GM23338 (cell line): ENCODE measurements at regions not wholly inside any gene's neighbourhood (a gene's known extent, or its start where the extent isn't known, plus 50 kb on each side); places are given as distances from the start of the nearest gene placed in this dataset.

Source experiments
- ATAC-seq: fragments of 200-7000 bp; cut with Tn5 transposase; 3 replicates; pipeline ENCODE4 v1.9.1; 2020
- DNase-seq: peaks from one replicate; pipeline ENCODE4 v3.0.0-alpha.2; 2015; ENCODE audit warnings: low spot score
- H2AFZ ChIP-seq: fragments of 200-600 bp; sonication (generic); 2 replicates; pipeline ENCODE4 v1.8.0; 2016; ENCODE audit warnings: antibody characterized with exemption, mild to moderate bottlenecking, moderate library complexity
- H3F3A ChIP-seq: fragments of 200-600 bp; sonication (generic); replicated peaks from 2 replicates; pipeline ENCODE4 v1.8.0; 2017; ENCODE audit warnings: antibody characterized with exemption, mixed run types, low read depth
- H3K27ac ChIP-seq: fragments of 200-600 bp; sonication (generic); 2 replicates; pipeline ENCODE4 v1.6.1; 2016; ENCODE audit warnings: low read depth
- H3K27me3 ChIP-seq: fragments of 200-600 bp; sonication (generic); 2 replicates; pipeline ENCODE4 v1.8.0; 2016; ENCODE audit warnings: mild to moderate bottlenecking, mixed run types, moderate library complexity; ENCODE audit not compliant: insufficient read depth
- H3K36me3 ChIP-seq: fragments of 200-600 bp; sonication (generic); 2 replicates; pipeline ENCODE4 v1.8.0; 2016; ENCODE audit warnings: mild to moderate bottlenecking; ENCODE audit not compliant: insufficient read depth
- H3K4me1 ChIP-seq: fragments of 200-600 bp; sonication (generic); 2 replicates; pipeline ENCODE4 v1.8.0; 2016; ENCODE audit warnings: mild to moderate bottlenecking, moderate library complexity; ENCODE audit not compliant: insufficient read depth
- H3K4me2 ChIP-seq: fragments of 200-600 bp; sonication (generic); 2 replicates; pipeline ENCODE4 v1.7.1; 2017; ENCODE audit warnings: mixed run types
- H3K4me3 ChIP-seq: fragments of 200-600 bp; sonication (generic); 2 replicates; pipeline ENCODE4 v1.6.1; 2016; ENCODE audit warnings: mixed run types
- H3K79me2 ChIP-seq: fragments of 200-600 bp; sonication (generic); replicated peaks from 2 replicates; pipeline ENCODE4 v1.8.0; 2017; ENCODE audit warnings: mild to moderate bottlenecking; ENCODE audit not compliant: insufficient read depth
- H3K9me2 ChIP-seq: fragments of 200-600 bp; sonication (generic); 2 replicates; pipeline ENCODE4 v1.8.0; 2017; ENCODE audit not compliant: insufficient read depth
- H4K20me1 ChIP-seq: fragments of 200-600 bp; sonication (generic); replicated peaks from 2 replicates; pipeline ENCODE4 v1.8.0; 2017; ENCODE audit warnings: mild to moderate bottlenecking; ENCODE audit not compliant: insufficient read depth
- H3K27ac Mint-ChIP-seq: 2 replicates; pipeline ENCODE4 v1.8.0; 2020; ENCODE audit warnings: inconsistent platforms, mild to moderate bottlenecking, moderate library complexity, mixed read lengths
- H3K27me3 Mint-ChIP-seq: 3 replicates; pipeline ENCODE4 v1.8.0; 2022; ENCODE audit warnings: low read depth, mild to moderate bottlenecking, moderate library complexity, mixed read lengths, inconsistent platforms; ENCODE audit not compliant: insufficient read depth, poor library complexity
- H3K36me3 Mint-ChIP-seq: 3 replicates; pipeline ENCODE4 v1.8.0; 2021; ENCODE audit warnings: low read depth, mild to moderate bottlenecking, inconsistent platforms, moderate library complexity, mixed read lengths
- H3K4me1 Mint-ChIP-seq: 3 replicates; pipeline ENCODE4 v1.8.0; 2020; ENCODE audit warnings: mild to moderate bottlenecking, inconsistent platforms, mixed read lengths
- H3K4me3 Mint-ChIP-seq: 3 replicates; pipeline ENCODE4 v1.8.0; 2021; ENCODE audit warnings: moderate library complexity, mild to moderate bottlenecking, inconsistent platforms, mixed read lengths
- H3K9me3 Mint-ChIP-seq: 3 replicates; pipeline ENCODE4 v1.8.0; 2020; ENCODE audit warnings: moderate library complexity, mild to moderate bottlenecking, inconsistent platforms, mixed read lengths
- EZH2 ChIP-seq: fragments of 200-600 bp; sonication (generic); IDR thresholded peaks from one replicate; pipeline ENCODE4 v1.8.0; 2017; ENCODE audit warnings: antibody characterized with exemption, mild to moderate bottlenecking, low read depth; ENCODE audit not compliant: unreplicated experiment
- EZH2phosphoT487 ChIP-seq: fragments of 200-600 bp; sonication (generic); IDR thresholded peaks from one replicate; pipeline ENCODE4 v1.8.1; 2018; ENCODE audit warnings: antibody characterized with exemption; ENCODE audit not compliant: unreplicated experiment
- JUNB ChIP-seq: IDR thresholded peaks from one replicate; pipeline ENCODE4 v1.6.1; 2016; ENCODE audit warnings: antibody characterized with exemption; ENCODE audit not compliant: unreplicated experiment
- NANOG ChIP-seq: IDR thresholded peaks from 2 replicates; pipeline ENCODE4 v1.6.1; 2016; ENCODE audit warnings: antibody characterized with exemption, borderline replicate concordance
- POLR2AphosphoS5 ChIP-seq: IDR thresholded peaks from 2 replicates; pipeline ENCODE4 v1.6.1; 2016; ENCODE audit warnings: antibody characterized with exemption, low read depth
- STAT1 ChIP-seq: IDR thresholded peaks from one replicate; pipeline ENCODE4 v1.6.1; 2016; ENCODE audit warnings: antibody characterized with exemption; ENCODE audit not compliant: unreplicated experiment
- ZNF114 ChIP-seq: fragments of 250-450 bp; sonication (Bioruptor Pico); IDR thresholded peaks from 2 replicates; pipeline ENCODE4 v1.5.0; 2020; ENCODE audit warnings: mild to moderate bottlenecking, moderate library complexity
- ZNF331 ChIP-seq: fragments of 250-450 bp; sonication (Bioruptor Pico); IDR thresholded peaks from 2 replicates; pipeline ENCODE4 v1.5.0; 2020; ENCODE audit warnings: low read depth, mild to moderate bottlenecking, moderate library complexity
- TF ChIP-seq, protein P1 (sequence below), 2 experiments: fragments of 200-600 bp in 1 of 2; sonication (generic) in 1 of 2; conservative IDR thresholded peaks; 2 replicates each; pipeline versions ENCODE4 v1.5.1 to v1.6.1; 2016 to 2017; ENCODE audit warnings: antibody characterized with exemption in 2 of 2, low read depth in 2 of 2, mild to moderate bottlenecking in 2 of 2, moderate library complexity in 1 of 2
- TF ChIP-seq, protein P2 (sequence below): IDR thresholded peaks from 2 replicates; pipeline ENCODE4 v1.6.1; 2016; ENCODE audit warnings: antibody characterized with exemption
- TF ChIP-seq, protein P3 (sequence below): fragments of 250-450 bp; sonication (Bioruptor Pico); IDR thresholded peaks from 2 replicates; pipeline ENCODE4 v1.5.0; 2020; ENCODE audit warnings: mild to moderate bottlenecking, moderate library complexity

DNA sequence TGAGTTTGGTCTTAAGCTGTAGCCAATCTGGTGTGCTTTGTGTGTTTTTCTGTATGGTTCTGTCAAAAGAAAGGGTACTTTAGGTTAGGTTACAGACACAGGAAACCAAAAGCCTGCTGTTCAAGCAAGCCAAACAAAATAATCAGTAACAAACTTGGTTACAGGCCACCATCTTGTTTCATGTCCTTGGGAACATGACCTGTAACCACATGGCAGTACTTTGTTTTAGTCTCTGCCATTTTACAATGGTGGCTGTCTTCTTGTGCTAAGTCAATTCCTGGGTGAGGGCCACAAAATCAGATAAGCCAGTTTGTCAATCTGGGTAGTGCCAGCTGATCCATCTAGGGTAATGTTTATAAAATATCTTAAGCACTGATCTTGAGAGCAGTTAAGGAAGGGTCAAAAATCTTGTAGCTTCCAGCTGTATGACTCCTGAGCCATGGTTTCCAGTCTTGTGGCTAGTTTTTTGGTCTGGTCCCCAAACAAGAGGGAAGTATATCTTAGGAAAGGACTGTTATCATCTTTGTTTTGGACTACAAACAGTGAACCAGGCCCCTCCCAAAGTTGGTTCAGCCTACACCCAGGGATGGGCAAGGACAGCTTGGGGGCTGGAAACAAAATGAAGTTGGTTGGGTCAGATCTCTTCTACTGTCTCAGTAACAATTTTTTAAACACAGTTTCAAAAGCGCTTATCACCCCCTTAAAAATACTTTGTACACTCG, 90.0 kb downstream of the IGLL5 start:
- DNase-seq: no peak
- Histone ChIP-seq H3K36me3 (0 out of 2 replicates have a peak, but pooled peaks cover 3% of the 10 kb centered on the region), H3K27ac (no peak overlapping the region), H3K4me3 (no peak overlapping the region), H3K27me3 (peaks cover 41% of the 10 kb centered on the region), H3K79me2 (no peaks in the 10 kb centered on the region), H3F3A (no peaks in the 10 kb centered on the region), H3K4me1 (no peaks in the 10 kb centered on the region), H2AFZ (no peak overlapping the region), H3K9me2 (no peaks in the 10 kb centered on the region), H3K4me2 (no peak overlapping the region), H4K20me1 (no peaks in the 10 kb centered on the region)
- Mint-ChIP-seq H3K9me3 (peaks cover 42% of the 10 kb centered on the region), H3K4me1 (no peaks in the 10 kb centered on the region), H3K4me3 (no peak overlapping the region), H3K27ac (no peak overlapping the region), H3K27me3 (peaks cover 5% of the 10 kb centered on the region), H3K36me3 (peaks cover 6% of the 10 kb centered on the region; the same call in 2 of the 3 replicates)
- ATAC-seq: no peak
- TF ChIP-seq POLR2AphosphoS5: no peak
- no peak for TF ChIP-seq EZH2
- no peak for TF ChIP-seq STAT1

DNA sequence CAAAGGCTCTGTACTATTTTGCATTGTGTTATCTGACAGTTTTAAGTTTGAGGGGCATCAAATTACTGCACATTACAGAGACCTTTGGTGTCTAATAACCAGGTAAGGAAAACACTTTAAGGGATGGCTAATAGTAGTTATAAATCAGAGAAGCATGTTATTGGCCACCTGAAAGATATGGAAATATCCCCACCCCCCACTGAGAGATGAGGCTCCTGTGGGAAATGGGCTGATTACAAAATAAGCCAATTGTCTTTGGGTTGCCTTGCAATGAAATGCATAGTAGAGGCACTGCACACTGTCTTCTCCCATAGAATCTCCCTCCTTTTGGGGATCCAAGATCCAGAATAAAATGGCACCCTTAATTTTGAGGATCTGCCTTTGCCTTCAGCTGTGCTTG, 91.0 kb downstream of the IGLL5 start:
- no peak overlapping the region for H3K27ac ChIP-seq
- ATAC-seq: no peak
- no peaks in the 10 kb centered on the region for H3K79me2 ChIP-seq
- H3K27me3 ChIP-seq: peaks cover 33% of the 10 kb centered on the region
- Mint-ChIP-seq H3K27ac (no peak overlapping the region), H3K4me3 (no peak overlapping the region), H3K36me3 (peaks cover 6% of the 10 kb centered on the region; the same call in 2 of the 3 replicates), H3K27me3 (peaks cover 5% of the 10 kb centered on the region), H3K4me1 (no peaks in the 10 kb centered on the region), H3K9me3 (peaks cover 52% of the 10 kb centered on the region)
- H3K36me3 ChIP-seq: 0 out of 2 replicates have a peak, but pooled peaks cover 3% of the 10 kb centered on the region
- H3K4me3 ChIP-seq: no peak overlapping the region
- DNase-seq: no peak
- H2AFZ ChIP-seq: no peak overlapping the region
- H4K20me1 ChIP-seq: no peaks in the 10 kb centered on the region
- H3F3A ChIP-seq: no peaks in the 10 kb centered on the region
- no peaks in the 10 kb centered on the region for H3K4me1 ChIP-seq
- H3K4me2 ChIP-seq: no peak overlapping the region
- no peaks in the 10 kb centered on the region for H3K9me2 ChIP-seq
- TF ChIP-seq, protein P1, sequence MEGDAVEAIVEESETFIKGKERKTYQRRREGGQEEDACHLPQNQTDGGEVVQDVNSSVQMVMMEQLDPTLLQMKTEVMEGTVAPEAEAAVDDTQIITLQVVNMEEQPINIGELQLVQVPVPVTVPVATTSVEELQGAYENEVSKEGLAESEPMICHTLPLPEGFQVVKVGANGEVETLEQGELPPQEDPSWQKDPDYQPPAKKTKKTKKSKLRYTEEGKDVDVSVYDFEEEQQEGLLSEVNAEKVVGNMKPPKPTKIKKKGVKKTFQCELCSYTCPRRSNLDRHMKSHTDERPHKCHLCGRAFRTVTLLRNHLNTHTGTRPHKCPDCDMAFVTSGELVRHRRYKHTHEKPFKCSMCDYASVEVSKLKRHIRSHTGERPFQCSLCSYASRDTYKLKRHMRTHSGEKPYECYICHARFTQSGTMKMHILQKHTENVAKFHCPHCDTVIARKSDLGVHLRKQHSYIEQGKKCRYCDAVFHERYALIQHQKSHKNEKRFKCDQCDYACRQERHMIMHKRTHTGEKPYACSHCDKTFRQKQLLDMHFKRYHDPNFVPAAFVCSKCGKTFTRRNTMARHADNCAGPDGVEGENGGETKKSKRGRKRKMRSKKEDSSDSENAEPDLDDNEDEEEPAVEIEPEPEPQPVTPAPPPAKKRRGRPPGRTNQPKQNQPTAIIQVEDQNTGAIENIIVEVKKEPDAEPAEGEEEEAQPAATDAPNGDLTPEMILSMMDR (conservative IDR thresholded peaks at IDR 0.05; ENCODE audit: low read depth in 2 of 2): no peak
- no peak for TF ChIP-seq EZH2phosphoT487
- no peak for TF ChIP-seq POLR2AphosphoS5
- TF ChIP-seq EZH2: no peak
- TF ChIP-seq, protein P2, sequence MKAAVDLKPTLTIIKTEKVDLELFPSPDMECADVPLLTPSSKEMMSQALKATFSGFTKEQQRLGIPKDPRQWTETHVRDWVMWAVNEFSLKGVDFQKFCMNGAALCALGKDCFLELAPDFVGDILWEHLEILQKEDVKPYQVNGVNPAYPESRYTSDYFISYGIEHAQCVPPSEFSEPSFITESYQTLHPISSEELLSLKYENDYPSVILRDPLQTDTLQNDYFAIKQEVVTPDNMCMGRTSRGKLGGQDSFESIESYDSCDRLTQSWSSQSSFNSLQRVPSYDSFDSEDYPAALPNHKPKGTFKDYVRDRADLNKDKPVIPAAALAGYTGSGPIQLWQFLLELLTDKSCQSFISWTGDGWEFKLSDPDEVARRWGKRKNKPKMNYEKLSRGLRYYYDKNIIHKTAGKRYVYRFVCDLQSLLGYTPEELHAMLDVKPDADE: no peak
- TF ChIP-seq STAT1: no peak
- TF ChIP-seq, protein P3, sequence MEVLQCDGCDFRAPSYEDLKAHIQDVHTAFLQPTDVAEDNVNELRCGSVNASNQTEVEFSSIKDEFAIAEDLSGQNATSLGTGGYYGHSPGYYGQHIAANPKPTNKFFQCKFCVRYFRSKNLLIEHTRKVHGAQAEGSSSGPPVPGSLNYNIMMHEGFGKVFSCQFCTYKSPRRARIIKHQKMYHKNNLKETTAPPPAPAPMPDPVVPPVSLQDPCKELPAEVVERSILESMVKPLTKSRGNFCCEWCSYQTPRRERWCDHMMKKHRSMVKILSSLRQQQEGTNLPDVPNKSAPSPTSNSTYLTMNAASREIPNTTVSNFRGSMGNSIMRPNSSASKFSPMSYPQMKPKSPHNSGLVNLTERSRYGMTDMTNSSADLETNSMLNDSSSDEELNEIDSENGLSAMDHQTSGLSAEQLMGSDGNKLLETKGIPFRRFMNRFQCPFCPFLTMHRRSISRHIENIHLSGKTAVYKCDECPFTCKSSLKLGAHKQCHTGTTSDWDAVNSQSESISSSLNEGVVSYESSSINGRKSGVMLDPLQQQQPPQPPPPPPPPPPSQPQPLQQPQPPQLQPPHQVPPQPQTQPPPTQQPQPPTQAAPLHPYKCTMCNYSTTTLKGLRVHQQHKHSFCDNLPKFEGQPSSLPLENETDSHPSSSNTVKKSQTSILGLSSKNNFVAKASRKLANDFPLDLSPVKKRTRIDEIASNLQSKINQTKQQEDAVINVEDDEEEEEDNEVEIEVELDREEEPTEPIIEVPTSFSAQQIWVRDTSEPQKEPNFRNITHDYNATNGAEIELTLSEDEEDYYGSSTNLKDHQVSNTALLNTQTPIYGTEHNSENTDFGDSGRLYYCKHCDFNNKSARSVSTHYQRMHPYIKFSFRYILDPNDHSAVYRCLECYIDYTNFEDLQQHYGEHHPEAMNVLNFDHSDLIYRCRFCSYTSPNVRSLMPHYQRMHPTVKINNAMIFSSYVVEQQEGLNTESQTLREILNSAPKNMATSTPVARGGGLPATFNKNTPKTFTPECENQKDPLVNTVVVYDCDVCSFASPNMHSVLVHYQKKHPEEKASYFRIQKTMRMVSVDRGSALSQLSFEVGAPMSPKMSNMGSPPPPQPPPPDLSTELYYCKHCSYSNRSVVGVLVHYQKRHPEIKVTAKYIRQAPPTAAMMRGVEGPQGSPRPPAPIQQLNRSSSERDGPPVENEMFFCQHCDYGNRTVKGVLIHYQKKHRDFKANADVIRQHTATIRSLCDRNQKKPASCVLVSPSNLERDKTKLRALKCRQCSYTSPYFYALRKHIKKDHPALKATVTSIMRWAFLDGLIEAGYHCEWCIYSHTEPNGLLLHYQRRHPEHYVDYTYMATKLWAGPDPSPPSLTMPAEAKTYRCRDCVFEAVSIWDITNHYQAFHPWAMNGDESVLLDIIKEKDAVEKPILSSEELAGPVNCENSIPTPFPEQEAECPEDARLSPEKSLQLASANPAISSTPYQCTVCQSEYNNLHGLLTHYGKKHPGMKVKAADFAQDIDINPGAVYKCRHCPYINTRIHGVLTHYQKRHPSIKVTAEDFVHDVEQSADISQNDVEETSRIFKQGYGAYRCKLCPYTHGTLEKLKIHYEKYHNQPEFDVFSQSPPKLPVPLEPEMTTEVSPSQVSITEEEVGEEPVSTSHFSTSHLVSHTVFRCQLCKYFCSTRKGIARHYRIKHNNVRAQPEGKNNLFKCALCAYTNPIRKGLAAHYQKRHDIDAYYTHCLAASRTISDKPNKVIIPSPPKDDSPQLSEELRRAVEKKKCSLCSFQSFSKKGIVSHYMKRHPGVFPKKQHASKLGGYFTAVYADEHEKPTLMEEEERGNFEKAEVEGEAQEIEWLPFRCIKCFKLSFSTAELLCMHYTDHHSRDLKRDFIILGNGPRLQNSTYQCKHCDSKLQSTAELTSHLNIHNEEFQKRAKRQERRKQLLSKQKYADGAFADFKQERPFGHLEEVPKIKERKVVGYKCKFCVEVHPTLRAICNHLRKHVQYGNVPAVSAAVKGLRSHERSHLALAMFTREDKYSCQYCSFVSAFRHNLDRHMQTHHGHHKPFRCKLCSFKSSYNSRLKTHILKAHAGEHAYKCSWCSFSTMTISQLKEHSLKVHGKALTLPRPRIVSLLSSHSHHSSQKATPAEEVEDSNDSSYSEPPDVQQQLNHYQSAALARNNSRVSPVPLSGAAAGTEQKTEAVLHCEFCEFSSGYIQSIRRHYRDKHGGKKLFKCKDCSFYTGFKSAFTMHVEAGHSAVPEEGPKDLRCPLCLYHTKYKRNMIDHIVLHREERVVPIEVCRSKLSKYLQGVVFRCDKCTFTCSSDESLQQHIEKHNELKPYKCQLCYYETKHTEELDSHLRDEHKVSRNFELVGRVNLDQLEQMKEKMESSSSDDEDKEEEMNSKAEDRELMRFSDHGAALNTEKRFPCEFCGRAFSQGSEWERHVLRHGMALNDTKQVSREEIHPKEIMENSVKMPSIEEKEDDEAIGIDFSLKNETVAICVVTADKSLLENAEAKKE (CRISPR knock-in tag): no peak
- TF ChIP-seq NANOG: no peak
- TF ChIP-seq JUNB: no peak
- TF ChIP-seq ZNF331 (CRISPR knock-in tag): no peak
- TF ChIP-seq ZNF114: no peak
